ENCODE measurements at regions not wholly inside any gene's neighbourhood (a gene's known extent, or its start where the extent isn't known, plus 50 kb on each side); places are given as distances from the start of the nearest gene placed in this dataset.

GRCh38 chr10:59585046-59585700 is 124.5 kb downstream of the SLC16A9 start:
- TF ChIP-seq CTCF (conservative IDR thresholded peaks at IDR 0.05), result no peak
- H3K27ac ChIP-seq, result peak overlapping the region; percentile 64

- H3K27ac ChIP-seq, result no peak overlapping the region
- TF ChIP-seq CTCF (conservative IDR thresholded peaks at IDR 0.05), result no peak
These were observed 126.9 kb downstream of the SLC16A9 start for GRCh38 chr10:59582780-59583179.

- H3K27ac ChIP-seq, result no peak overlapping the region
- no peak for TF ChIP-seq CTCF (conservative IDR thresholded peaks at IDR 0.05)
These were observed 127.6 kb downstream of the SLC16A9 start for GRCh38 chr10:59582058-59582457.

- H3K27ac ChIP-seq, result no peak overlapping the region
- peak; percentile 75 for TF ChIP-seq CTCF (conservative IDR thresholded peaks at IDR 0.05)
These were observed 129.4 kb downstream of the SLC16A9 start for GRCh38 chr10:59580026-59580863.

GRCh38 chr10:59578741-59579140 is 130.9 kb downstream of the SLC16A9 start:
- TF ChIP-seq CTCF (conservative IDR thresholded peaks at IDR 0.05), result no peak
- no peak overlapping the region for H3K27ac ChIP-seq

- no peak overlapping the region for H3K27ac ChIP-seq
- TF ChIP-seq CTCF (conservative IDR thresholded peaks at IDR 0.05), result no peak
These were observed 131.7 kb downstream of the SLC16A9 start for GRCh38 chr10:59577984-59578383.

- no peak for TF ChIP-seq CTCF (conservative IDR thresholded peaks at IDR 0.05)
- H3K27ac ChIP-seq, result no peak overlapping the region
These were observed 134.4 kb downstream of the SLC16A9 start for GRCh38 chr10:59575269-59575668.

All from VCaP (cell line).